Thyroid gland (tissue), 4 donors: ENCODE measurements at regions not wholly inside any gene's neighbourhood (a gene's known extent, or its start where the extent isn't known, plus 50 kb on each side); places are given as distances from the start of the nearest gene placed in this dataset.

ENCODE experiments used
- DNase-seq, 2 donors: peaks; one replicate each; pipeline ENCODE4 v3.0.0-alpha.2; 2019
- H3K27ac ChIP-seq, 3 donors: fragments of 200-600 bp; sonication (generic); 1 replicate in 2 of 3; 2 replicates in 1 of 3; pipeline ENCODE4 v1.5.1; 2016 to 2019; ENCODE audit warnings: mild to moderate bottlenecking in 1 of 3, moderate library complexity in 1 of 3
- H3K27me3 ChIP-seq: fragments of 200-600 bp; sonication (generic); one replicate; pipeline ENCODE4 v1.5.1; 2019
- H3K36me3 ChIP-seq, 2 donors: fragments of 200-600 bp; sonication (generic); one replicate each; pipeline ENCODE4 v1.5.1; 2016 to 2019
- H3K4me1 ChIP-seq, 2 donors: fragments of 200-600 bp; sonication (generic); one replicate each; pipeline ENCODE4 v1.5.1; 2017 to 2019
- H3K4me3 ChIP-seq, 3 donors: fragments of 200-600 bp; sonication (generic); replicated peaks in 1 of 3; 1 replicate in 2 of 3; 2 replicates in 1 of 3; pipeline ENCODE4 v1.5.1; 2016; ENCODE audit warnings: mild to moderate bottlenecking in 1 of 3
- H3K9me3 ChIP-seq: fragments of 200-600 bp; sonication (generic); one replicate; pipeline ENCODE4 v1.5.1; 2017
- POLR2A ChIP-seq, 2 donors: fragments of 450-650 bp; IDR thresholded peaks; one replicate each; pipeline ENCODE4 v1.6.1; 2017; ENCODE audit warnings: antibody characterized with exemption in 2 of 2, mild to moderate bottlenecking in 2 of 2, moderate library complexity in 1 of 2
- WGBS, 2 donors: methylation state at CpG; one replicate each; pipeline ENCODE4 v1.1.5; 2017; 5-methylcytosine and 5-hydroxymethylcytosine counted together
- intact Hi-C: fragments of 100-400 bp; cut with DNase I; formaldehyde crosslinking; loops from one replicate; pipeline ENCODE4 v1.15.1; 2023
- TF ChIP-seq, protein P1 (sequence below), 6 experiments: fragments of 200-600 bp in 3 of 6; fragments of 450-650 bp in 3 of 6; sonication (generic) in 3 of 6; IDR thresholded peaks; one replicate each; pipeline ENCODE4 v1.5.1; 2016 to 2019; ENCODE audit warnings: antibody characterized with exemption in 6 of 6, mild to moderate bottlenecking in 2 of 6, inconsistent platforms in 1 of 6, moderate library complexity in 1 of 6

DNA sequence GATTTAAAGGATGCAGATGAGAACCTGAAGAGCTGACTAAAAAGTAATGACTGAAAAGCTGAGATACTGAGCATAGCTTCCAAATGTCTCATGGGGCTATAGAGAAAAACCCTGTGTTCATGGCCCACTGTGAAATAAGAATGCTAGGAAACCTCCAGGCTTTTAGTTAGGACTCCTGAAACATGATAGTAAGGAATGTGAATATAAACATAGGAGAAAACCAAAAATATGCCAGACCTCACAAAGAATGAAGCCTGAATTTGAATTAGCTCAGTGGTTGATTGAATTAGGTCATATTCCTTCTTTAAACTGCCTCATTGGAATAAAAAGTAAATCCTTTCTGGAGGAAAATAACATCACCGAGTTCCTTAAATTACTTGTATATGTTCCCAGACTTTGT is 194.5 kb upstream of the NXPH2 start:
- 83 to 87% methylated on average over 1 of the region's 1 CpG for whole genome bisulfite sequencing, 2 donors
- no peaks in the 10 kb centered on the region for H3K27me3 ChIP-seq
- H3K36me3 ChIP-seq = no peaks in the 10 kb centered on the region
- TF ChIP-seq POLR2A (IDR thresholded peaks at IDR 0.05) = no peak
- TF ChIP-seq, protein P1, sequence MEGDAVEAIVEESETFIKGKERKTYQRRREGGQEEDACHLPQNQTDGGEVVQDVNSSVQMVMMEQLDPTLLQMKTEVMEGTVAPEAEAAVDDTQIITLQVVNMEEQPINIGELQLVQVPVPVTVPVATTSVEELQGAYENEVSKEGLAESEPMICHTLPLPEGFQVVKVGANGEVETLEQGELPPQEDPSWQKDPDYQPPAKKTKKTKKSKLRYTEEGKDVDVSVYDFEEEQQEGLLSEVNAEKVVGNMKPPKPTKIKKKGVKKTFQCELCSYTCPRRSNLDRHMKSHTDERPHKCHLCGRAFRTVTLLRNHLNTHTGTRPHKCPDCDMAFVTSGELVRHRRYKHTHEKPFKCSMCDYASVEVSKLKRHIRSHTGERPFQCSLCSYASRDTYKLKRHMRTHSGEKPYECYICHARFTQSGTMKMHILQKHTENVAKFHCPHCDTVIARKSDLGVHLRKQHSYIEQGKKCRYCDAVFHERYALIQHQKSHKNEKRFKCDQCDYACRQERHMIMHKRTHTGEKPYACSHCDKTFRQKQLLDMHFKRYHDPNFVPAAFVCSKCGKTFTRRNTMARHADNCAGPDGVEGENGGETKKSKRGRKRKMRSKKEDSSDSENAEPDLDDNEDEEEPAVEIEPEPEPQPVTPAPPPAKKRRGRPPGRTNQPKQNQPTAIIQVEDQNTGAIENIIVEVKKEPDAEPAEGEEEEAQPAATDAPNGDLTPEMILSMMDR (IDR thresholded peaks at IDR 0.05) = no peak
- DNase-seq = no peak
- no peaks in the 10 kb centered on the region for H3K9me3 ChIP-seq
- H3K27ac ChIP-seq = no peak overlapping the region
- H3K4me3 ChIP-seq = no peak overlapping the region
- no peaks in the 10 kb centered on the region for H3K4me1 ChIP-seq
- intact Hi-C loops = no loop called here

DNA sequence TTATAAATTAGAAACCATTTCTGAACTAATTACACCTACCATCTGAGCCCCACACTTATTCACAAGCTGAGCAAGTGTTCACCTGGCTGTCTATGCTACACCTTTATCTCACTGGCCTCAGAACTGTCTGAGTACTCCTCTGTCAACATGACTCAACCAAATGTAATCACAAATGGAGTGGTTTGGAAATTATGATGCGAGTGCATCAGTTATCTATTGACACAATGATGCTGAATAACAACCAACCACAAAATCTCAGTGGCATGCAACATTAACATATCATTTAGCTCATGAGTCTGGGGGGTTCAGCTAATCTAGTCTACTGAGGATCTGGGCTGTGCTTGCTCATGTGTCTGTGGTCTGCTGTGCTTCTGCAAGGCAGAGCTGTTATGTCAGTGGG is 184.2 kb upstream of the NXPH2 start:
- H3K27ac ChIP-seq = no peak overlapping the region
- no peak overlapping the region for H3K4me3 ChIP-seq
- no peaks in the 10 kb centered on the region for H3K9me3 ChIP-seq
- intact Hi-C loops = no loop called here
- TF ChIP-seq, protein P1 (IDR thresholded peaks at IDR 0.05) = no peak
- no peak for TF ChIP-seq POLR2A (IDR thresholded peaks at IDR 0.05)
- WGBS, 2 donors = 89 to 95% methylated on average over 1 of the region's 1 CpG
- H3K4me1 ChIP-seq = no peaks in the 10 kb centered on the region
- no peaks in the 10 kb centered on the region for H3K36me3 ChIP-seq
- no peak for DNase-seq
- no peaks in the 10 kb centered on the region for H3K27me3 ChIP-seq

DNA sequence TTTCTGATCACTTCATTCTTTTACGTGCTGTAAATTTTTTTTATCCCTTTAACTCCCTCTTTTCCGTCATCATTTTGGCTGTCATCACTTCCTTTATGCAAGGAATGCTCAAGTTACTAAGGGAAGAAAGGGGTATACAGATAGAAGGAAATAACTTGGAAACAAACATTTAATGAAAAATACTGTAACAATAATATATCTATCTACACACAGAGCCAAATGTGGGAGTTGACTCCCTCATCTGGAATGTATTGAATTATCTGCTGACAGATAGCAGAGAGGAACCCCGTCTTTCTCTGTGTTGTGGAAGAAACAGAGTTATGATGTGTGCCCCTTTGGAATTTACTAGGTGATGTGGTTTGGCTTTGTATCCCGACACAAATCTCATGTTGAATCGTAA is 182.5 kb upstream of the NXPH2 start:
- no peak for TF ChIP-seq POLR2A (IDR thresholded peaks at IDR 0.05)
- TF ChIP-seq, protein P1 (IDR thresholded peaks at IDR 0.05) = no peak
- H3K4me3 ChIP-seq = no peak overlapping the region
- H3K27me3 ChIP-seq = no peaks in the 10 kb centered on the region
- WGBS, 2 donors = 85 to 88% methylated on average over 5 of the region's 5 CpGs
- H3K9me3 ChIP-seq = no peaks in the 10 kb centered on the region
- H3K36me3 ChIP-seq = no peaks in the 10 kb centered on the region
- no peak overlapping the region for H3K27ac ChIP-seq
- intact Hi-C loops = no loop called here
- H3K4me1 ChIP-seq = no peaks in the 10 kb centered on the region
- DNase-seq = no peak

DNA sequence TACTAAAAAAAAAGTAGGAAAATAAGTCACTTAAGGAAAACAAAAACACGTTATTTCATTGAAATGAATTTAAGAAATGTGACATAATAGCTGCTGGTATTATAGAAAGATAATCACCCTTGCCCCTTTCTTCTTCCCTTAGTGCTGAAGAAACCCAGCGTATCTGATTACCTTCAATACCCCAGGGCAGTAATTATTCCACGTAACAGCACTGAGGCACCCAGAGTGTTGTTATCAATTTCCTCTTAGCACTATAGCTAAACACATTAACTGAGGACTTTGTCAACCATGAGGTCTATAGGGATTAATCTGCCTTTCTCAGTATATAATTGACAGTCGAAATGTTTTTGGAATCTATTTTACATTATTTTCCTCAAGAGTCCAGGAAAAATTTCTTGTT is 180.0 kb upstream of the NXPH2 start:
- H3K4me3 ChIP-seq = no peak overlapping the region
- no peaks in the 10 kb centered on the region for H3K9me3 ChIP-seq
- no peak for DNase-seq
- H3K4me1 ChIP-seq = no peaks in the 10 kb centered on the region
- H3K27ac ChIP-seq = no peak overlapping the region
- H3K36me3 ChIP-seq = no peaks in the 10 kb centered on the region
- intact Hi-C loops = no loop called here
- 78 to 79% methylated on average over 4 of the region's 4 CpGs for WGBS, 2 donors
- TF ChIP-seq, protein P1 (IDR thresholded peaks at IDR 0.05) = no peak
- no peak for TF ChIP-seq POLR2A (IDR thresholded peaks at IDR 0.05)
- no peaks in the 10 kb centered on the region for H3K27me3 ChIP-seq

DNA sequence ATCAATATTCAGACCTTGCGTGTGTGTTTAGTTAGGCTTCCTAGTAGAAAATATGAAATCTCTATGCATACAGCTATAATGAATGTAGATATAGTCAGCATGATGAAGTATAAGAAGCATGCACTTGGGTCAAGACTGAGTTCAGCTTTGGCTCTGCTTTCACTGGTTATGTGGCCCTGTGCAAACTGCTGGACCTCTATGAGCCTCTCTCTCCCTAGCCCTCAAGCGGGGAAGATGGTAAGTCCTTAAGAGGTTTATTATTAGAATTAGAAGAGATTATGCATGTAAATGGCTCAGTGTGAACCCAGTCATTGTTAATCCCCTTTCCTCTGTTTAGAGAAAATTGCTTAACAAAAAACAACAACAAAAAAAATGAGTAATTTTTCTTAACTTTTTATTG is 178.8 kb upstream of the NXPH2 start:
- H3K27ac ChIP-seq = no peak overlapping the region
- H3K27me3 ChIP-seq = no peaks in the 10 kb centered on the region
- WGBS, 2 donors = 84 to 90% methylated on average over 2 of the region's 2 CpGs
- H3K4me1 ChIP-seq = no peaks in the 10 kb centered on the region
- DNase-seq = no peak
- no peak overlapping the region for H3K4me3 ChIP-seq
- no peaks in the 10 kb centered on the region for H3K9me3 ChIP-seq
- no peak for TF ChIP-seq POLR2A (IDR thresholded peaks at IDR 0.05)
- TF ChIP-seq, protein P1 (IDR thresholded peaks at IDR 0.05) = no peak
- intact Hi-C loops = no loop called here
- no peaks in the 10 kb centered on the region for H3K36me3 ChIP-seq
